ENCODE measurements at regions not wholly inside any gene's neighbourhood (a gene's known extent, or its start where the extent isn't known, plus 50 kb on each side); places are given as distances from the start of the nearest gene placed in this dataset.

- TF ChIP-seq CTCF (IDR thresholded peaks at IDR 0.05) (no peak), ZNF138 (CRISPR knock-in tag; conservative IDR thresholded peaks at IDR 0.05) (no peak)
Observed at GRCh38 chr10:117424883-117425649, 49.8 kb upstream of the PDZD8 start.
